Mesenchymal stem cell (in vitro differentiated cells and primary cell): ENCODE measurements at regions not wholly inside any gene's neighbourhood (a gene's known extent, or its start where the extent isn't known, plus 50 kb on each side); places are given as distances from the start of the nearest gene placed in this dataset.
A peak's percentile ranks its signal among the peaks of the same experiment; 100 is the strongest.

Source experiments
- DNase-seq: peaks from one replicate; pipeline ENCODE4 v3.0.0-alpha.2; 2013
- H2AFZ ChIP-seq: one replicate; pipeline ENCODE4 v1.6.1; 2013; ENCODE audit warnings: low read depth, mild to moderate bottlenecking, control low read depth, inconsistent platforms, low read length, moderate library complexity
- H2AK5ac ChIP-seq: 2 replicates; pipeline ENCODE4 v1.6.1; 2013; ENCODE audit warnings: low read length, moderate library complexity, mild to moderate bottlenecking, inconsistent platforms; ENCODE audit not compliant: severe bottlenecking
- H2BK120ac ChIP-seq: one replicate; pipeline ENCODE4 v1.6.1; 2013; ENCODE audit warnings: low read depth, mild to moderate bottlenecking, inconsistent platforms, low read length, moderate library complexity
- H2BK12ac ChIP-seq, 2 experiments: one replicate each; pipeline ENCODE4 v1.6.1; 2013; ENCODE audit warnings: inconsistent platforms in 2 of 2, low read length in 2 of 2, mild to moderate bottlenecking in 2 of 2, moderate library complexity in 2 of 2, control low read depth in 1 of 2
- H2BK15ac ChIP-seq: one replicate; pipeline ENCODE4 v1.6.1; 2013; ENCODE audit warnings: mild to moderate bottlenecking, low read depth, inconsistent platforms; ENCODE audit not compliant: poor library complexity, severe bottlenecking
- H2BK5ac ChIP-seq: 2 replicates; pipeline ENCODE4 v1.6.1; 2013; ENCODE audit warnings: low read depth, mild to moderate bottlenecking, low read length, control low read depth, inconsistent platforms; ENCODE audit not compliant: poor library complexity, severe bottlenecking
- H3K14ac ChIP-seq, 2 experiments: one replicate each; pipeline ENCODE4 v1.6.1; 2013; ENCODE audit warnings: inconsistent platforms in 2 of 2, low read length in 2 of 2, control low read depth in 1 of 2, mild to moderate bottlenecking in 1 of 2, moderate library complexity in 1 of 2
- H3K18ac ChIP-seq, 2 experiments: one replicate each; pipeline ENCODE4 v1.6.1; 2013; ENCODE audit warnings: inconsistent platforms in 2 of 2, low read length in 2 of 2, control low read depth in 1 of 2, low read depth in 1 of 2, mild to moderate bottlenecking in 1 of 2
- H3K23ac ChIP-seq, 2 experiments: one replicate each; pipeline ENCODE4 v1.6.1; 2013; ENCODE audit warnings: inconsistent platforms in 2 of 2, low read length in 2 of 2, mild to moderate bottlenecking in 2 of 2, moderate library complexity in 2 of 2, control low read depth in 1 of 2
- H3K27ac ChIP-seq: 2 replicates; pipeline ENCODE4 v1.5.1; 2013; ENCODE audit warnings: mild to moderate bottlenecking, moderate library complexity, low read length, control low read depth, inconsistent platforms; ENCODE audit not compliant: poor library complexity, severe bottlenecking
- H3K27me3 ChIP-seq, 2 experiments: 2 replicates each; pipeline versions ENCODE4 v1.6.1 to v1.7.0; 2013; ENCODE audit warnings: low read length in 2 of 2, mild to moderate bottlenecking in 2 of 2, moderate library complexity in 2 of 2, control low read depth in 1 of 2, inconsistent platforms in 1 of 2; ENCODE audit not compliant: control insufficient read depth in 1 of 2, insufficient read depth in 1 of 2
- H3K36me3 ChIP-seq, 2 experiments: 2 replicates each; pipeline versions ENCODE4 v1.6.1 to v1.7.0; 2013; ENCODE audit warnings: low read length in 2 of 2, control low read depth in 1 of 2, inconsistent platforms in 1 of 2, low read depth in 1 of 2, mild to moderate bottlenecking in 1 of 2; ENCODE audit not compliant: insufficient read depth in 2 of 2, control insufficient read depth in 1 of 2
- H3K4ac ChIP-seq, 2 experiments: one replicate each; pipeline ENCODE4 v1.6.1; 2013; ENCODE audit warnings: inconsistent platforms in 2 of 2, low read length in 2 of 2, mild to moderate bottlenecking in 2 of 2, moderate library complexity in 2 of 2, control low read depth in 1 of 2, low read depth in 1 of 2
- H3K4me1 ChIP-seq: 2 replicates; pipeline ENCODE4 v1.6.1; 2013; ENCODE audit warnings: low read depth, low read length, control low read depth; ENCODE audit not compliant: control insufficient read depth, insufficient read depth
- H3K4me2 ChIP-seq: 2 replicates; pipeline ENCODE4 v1.6.1; 2013; ENCODE audit warnings: low read length, mild to moderate bottlenecking, inconsistent platforms; ENCODE audit not compliant: poor library complexity, severe bottlenecking
- H3K4me3 ChIP-seq, 2 experiments: 2 replicates each; pipeline versions ENCODE4 v1.5.1 to v1.7.0; 2013; ENCODE audit warnings: low read length in 2 of 2, mild to moderate bottlenecking in 2 of 2, control low read depth in 1 of 2, low read depth in 1 of 2; ENCODE audit not compliant: insufficient read depth in 1 of 2
- H3K79me1 ChIP-seq: replicated peaks from 2 replicates; pipeline ENCODE4 v1.6.1; 2013; ENCODE audit warnings: mild to moderate bottlenecking, control low read depth, low read length, inconsistent platforms; ENCODE audit not compliant: poor library complexity, severe bottlenecking
- H3K9ac ChIP-seq: 2 replicates; pipeline ENCODE4 v1.7.0; 2013; ENCODE audit warnings: mild to moderate bottlenecking, low read length, moderate library complexity
- H3K9me3 ChIP-seq: 2 replicates; pipeline ENCODE4 v1.7.0; 2013; ENCODE audit warnings: mild to moderate bottlenecking, low read length; ENCODE audit not compliant: control insufficient read depth
- H4K8ac ChIP-seq: one replicate; pipeline ENCODE4 v1.6.1; 2013; ENCODE audit warnings: inconsistent platforms, mild to moderate bottlenecking, low read length, moderate library complexity
- H4K91ac ChIP-seq: one replicate; pipeline ENCODE4 v1.6.1; 2013; ENCODE audit warnings: mild to moderate bottlenecking, low read length, inconsistent platforms
- WGBS: methylation state at CpG from one replicate; pipeline ENCODE4 v1.1.7; 2013; ENCODE audit warnings: mixed read lengths; 5-methylcytosine and 5-hydroxymethylcytosine counted together

DNA sequence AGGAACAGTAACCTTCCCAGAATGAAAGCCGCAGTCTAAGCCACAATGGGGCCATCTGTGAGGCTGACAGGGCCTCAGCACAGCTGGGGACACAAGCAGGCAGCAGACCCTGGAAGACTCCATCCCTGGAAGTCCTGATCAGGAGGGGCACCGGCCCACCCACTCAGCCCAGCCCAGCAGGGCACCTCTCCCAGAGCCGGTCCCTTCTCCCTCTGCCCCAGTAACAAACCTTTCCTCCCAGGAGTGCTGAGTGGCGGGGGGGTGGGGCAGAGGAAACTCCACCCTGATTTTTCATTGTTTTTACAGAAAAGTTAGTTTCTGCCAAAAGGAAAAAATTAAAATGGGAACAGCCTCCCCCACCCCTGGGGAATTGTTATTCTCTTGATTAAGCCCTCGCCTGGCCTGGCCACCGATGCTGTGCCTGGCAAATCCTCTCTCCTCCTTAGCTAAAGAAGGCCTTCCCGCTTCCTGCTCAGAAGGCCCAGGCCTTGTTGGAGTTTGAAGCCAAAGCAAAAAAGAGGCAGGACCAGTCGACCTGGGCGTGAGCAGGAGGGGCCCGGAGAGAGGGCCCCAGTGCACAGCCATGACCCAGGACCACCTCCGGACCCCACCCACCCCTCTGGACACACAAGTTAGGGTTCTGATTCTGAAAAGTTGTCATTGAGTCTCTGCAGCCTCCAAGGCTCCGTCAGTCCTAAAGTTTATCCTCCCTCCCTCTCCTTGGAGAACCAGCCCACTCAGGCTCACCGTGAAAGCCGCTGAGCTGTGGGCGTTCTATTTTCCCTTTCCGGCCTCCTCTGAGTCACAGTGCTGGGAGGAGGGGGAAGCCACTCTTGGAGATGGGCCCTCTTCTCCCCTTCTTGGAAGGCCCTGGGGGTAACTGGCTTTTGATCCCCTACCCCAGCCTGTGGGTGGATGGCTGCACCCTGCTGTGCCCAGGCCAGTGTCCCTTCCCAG, 128.4 kb upstream of the TNRC6C start:
- Histone ChIP-seq H3K4me1 (peaks cover 37% of the 10 kb centered on the region), H3K18ac (peak overlapping the region in 1 of 2 experiments; percentile 72), H3K9ac (peak overlapping the region; percentile 83), H3K27me3 (peaks cover 14 to 19% of the 10 kb centered on the region in 2 experiments), H2BK15ac (no peak overlapping the region), H3K14ac (peak overlapping the region in 1 of 2 experiments; percentile 55), H2BK5ac (peak overlapping the region; percentile 70), H2BK12ac (peak overlapping the region in 1 of 2 experiments; percentile 63), H3K27ac (peak overlapping the region; percentile 67), H2AK5ac (peak overlapping the region; percentile 80), H4K8ac (peak overlapping the region; percentile 16), H4K91ac (peak overlapping the region; percentile 36), H3K23ac (no peak overlapping the region), H3K4me3 (peak overlapping the region in 1 of 2 experiments; percentile 23), H3K4me2 (no peak overlapping the region), H2BK120ac (no peak overlapping the region), H3K36me3 (no peaks in the 10 kb centered on the region), H3K9me3 (no peaks in the 10 kb centered on the region), H2AFZ (peak overlapping the region; percentile 29), H3K4ac (peak overlapping the region in 1 of 2 experiments; percentile 20), H3K79me1 (no peaks in the 10 kb centered on the region)
- 61% methylated on average over 12 of the region's 16 CpGs for WGBS
- peak; percentile 65 for DNase-seq

DNA sequence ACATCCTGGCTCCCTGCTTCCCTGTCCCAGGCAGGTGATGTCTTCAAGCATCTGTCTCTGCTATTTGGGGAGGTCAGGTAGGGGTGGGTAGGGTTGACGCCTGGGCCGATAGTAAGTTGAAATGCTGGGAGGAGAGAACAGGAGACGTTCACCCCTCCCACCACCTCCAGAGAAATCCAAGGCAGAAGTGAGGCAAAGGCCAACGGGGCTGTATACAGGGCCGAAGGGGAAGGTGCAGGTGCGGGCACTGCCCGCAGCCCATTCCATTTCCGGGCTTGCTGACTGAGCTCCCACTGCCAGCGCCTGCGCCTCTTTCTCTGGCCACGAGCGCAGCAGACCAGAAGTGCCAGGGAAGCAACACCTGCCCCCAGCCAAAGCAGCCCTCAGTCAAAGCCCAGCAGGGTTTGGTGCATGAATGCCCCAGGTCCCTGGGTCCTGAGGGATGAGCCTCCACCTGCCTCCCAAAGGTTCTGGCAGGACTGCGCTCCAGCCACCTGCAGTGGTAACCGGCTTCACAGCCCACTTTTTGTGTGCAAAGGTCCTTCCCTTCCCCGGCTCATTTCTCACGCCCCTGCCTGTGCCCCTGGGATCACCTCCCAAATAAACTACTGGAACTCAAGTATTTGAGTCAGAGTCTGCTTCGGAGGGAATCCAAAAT, 127.6 kb upstream of the TNRC6C start:
- Histone ChIP-seq H2AK5ac (peak overlapping the region; percentile 80), H2BK5ac (no peak overlapping the region)

DNA sequence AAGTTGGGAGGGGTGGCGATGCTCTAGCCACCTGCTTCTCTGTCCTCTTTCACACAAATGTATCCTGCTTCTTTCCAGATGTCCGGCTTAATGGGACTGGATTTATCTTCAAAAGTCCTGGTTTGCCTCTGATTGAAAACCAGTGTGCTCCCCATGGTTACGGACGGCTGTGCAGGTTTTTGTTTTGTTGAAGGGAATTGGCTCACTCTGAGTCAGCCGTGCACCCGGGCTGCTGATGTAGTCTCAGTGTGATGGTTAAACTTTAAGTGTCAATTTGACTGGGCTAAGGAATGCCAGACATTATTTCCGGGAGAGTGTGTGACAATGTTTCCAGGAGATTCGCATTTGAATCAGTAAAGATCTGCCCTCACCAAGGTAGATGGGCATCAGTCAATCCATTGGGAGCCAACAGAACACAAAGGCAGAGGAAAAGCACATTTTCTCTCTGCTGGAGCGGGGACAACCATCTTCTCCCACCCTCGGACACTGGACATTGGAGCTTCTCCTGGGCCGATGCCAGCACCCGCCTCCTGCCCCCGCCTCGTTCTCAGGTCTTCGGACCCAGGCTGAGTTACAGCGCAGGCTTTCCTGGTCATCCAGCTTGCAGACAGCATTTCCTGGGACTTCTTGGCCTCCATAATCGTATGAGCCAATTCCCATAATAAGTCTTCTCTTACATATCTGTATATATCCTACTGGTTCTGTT, 126.9 kb upstream of the TNRC6C start:
- Histone ChIP-seq H3K9ac (peak overlapping the region; percentile 83), H2BK15ac (no peak overlapping the region), H3K4ac (no peak overlapping the region), H2AK5ac (no peak overlapping the region), H3K4me1 (peaks cover 37% of the 10 kb centered on the region), H2AFZ (no peak overlapping the region), H2BK120ac (no peak overlapping the region), H3K18ac (no peak overlapping the region), H3K79me1 (no peaks in the 10 kb centered on the region), H3K27me3 (peaks cover 0 to 5% of the 10 kb centered on the region in 2 experiments), H3K36me3 (no peaks in the 10 kb centered on the region), H3K4me2 (peak overlapping the region; percentile 31), H3K4me3 (peak overlapping the region in 1 of 2 experiments; percentile 8), H2BK5ac (no peak overlapping the region), H2BK12ac (peak overlapping the region in 1 of 2 experiments; percentile 10), H4K8ac (no peak overlapping the region), H3K14ac (no peak overlapping the region), H3K27ac (peak overlapping the region; percentile 67), H3K9me3 (no peaks in the 10 kb centered on the region), H3K23ac (no peak overlapping the region), H4K91ac (no peak overlapping the region)
- DNase-seq, result peak; percentile 55
- WGBS, result 75% methylated on average over 17 of the region's 17 CpGs

More for the DNA sequence above, 127.6 kb upstream of the TNRC6C start:
- no peak overlapping the region for H4K8ac ChIP-seq
- peak overlapping the region in 1 of 2 experiments; percentile 55 for H3K14ac ChIP-seq
- peaks cover 6 to 11% of the 10 kb centered on the region in 2 experiments for H3K27me3 ChIP-seq
- H3K27ac ChIP-seq, result peak overlapping the region; percentile 67
- peak overlapping the region; percentile 83 for H3K9ac ChIP-seq
- no peak overlapping the region for H3K23ac ChIP-seq
- H2BK120ac ChIP-seq, result no peak overlapping the region
- H3K4me3 ChIP-seq, result peak overlapping the region in 1 of 2 experiments; percentile 23
- H3K36me3 ChIP-seq, result no peaks in the 10 kb centered on the region
- H4K91ac ChIP-seq, result peak overlapping the region; percentile 36
- WGBS, result 85% methylated on average over 16 of the region's 17 CpGs
- no peak for DNase-seq
- peaks cover 37% of the 10 kb centered on the region for H3K4me1 ChIP-seq
- peak overlapping the region; percentile 4 for H3K4me2 ChIP-seq
- H3K9me3 ChIP-seq, result no peaks in the 10 kb centered on the region
- peak overlapping the region in 1 of 2 experiments; percentile 68 for H3K18ac ChIP-seq
- H2AFZ ChIP-seq, result no peak overlapping the region
- no peak overlapping the region for H3K4ac ChIP-seq
- no peak overlapping the region for H2BK15ac ChIP-seq
- H2BK12ac ChIP-seq, result peak overlapping the region in 1 of 2 experiments; percentile 63
- no peaks in the 10 kb centered on the region for H3K79me1 ChIP-seq
